ENCODE measurements at regions not wholly inside any gene's neighbourhood (a gene's known extent, or its start where the extent isn't known, plus 50 kb on each side); places are given as distances from the start of the nearest gene placed in this dataset.

- Histone ChIP-seq H3K4me1 (ENCODE audit: control insufficient read depth in 5 of 5, insufficient read depth in 5 of 5, low read length in 5 of 5) (no peaks in the 10 kb centered on the region), H3K27ac (ENCODE audit: low read depth in 1 of 2, low read length in 1 of 2) (no peak overlapping the region), H3K4me3 (no peak overlapping the region), H3K36me3 (ENCODE audit: control insufficient read depth in 4 of 4, insufficient read depth in 4 of 4, low read length in 4 of 4) (no peaks in the 10 kb centered on the region), H3K9me3 (ENCODE audit: control insufficient read depth in 4 of 4, insufficient read depth in 3 of 4, low read length in 3 of 4) (peaks cover 0 to 4% (median under 1%) of the 10 kb centered on the region in 4 donors), H3K9ac (ENCODE audit: insufficient read depth in 1 of 2, low read length in 2 of 2) (no peak overlapping the region), H3K27me3 (ENCODE audit: control insufficient read depth in 3 of 3, insufficient read depth in 3 of 3, low read length in 2 of 3) (no peaks in the 10 kb centered on the region)
- ATAC-seq (ENCODE audit: insufficient read depth, low FRiP score) (no peak), DNase-seq (peak in 1 of 3 donors; percentile 1)
- WGBS, 2 donors = 43 to 65% methylated on average over 5 of the region's 5 CpGs
- TF ChIP-seq CTCF (IDR thresholded peaks at IDR 0.05; ENCODE audit: control extremely low read depth, extremely low read depth) = no peak
Observed at GRCh38 chr10:105681051-105681450, 1040.0 kb downstream of the SORCS3 start.

GRCh38 chr10:105679781-105680180 is 1038.7 kb downstream of the SORCS3 start:
- Histone ChIP-seq H3K4me1 (ENCODE audit: control insufficient read depth in 5 of 5, insufficient read depth in 5 of 5, low read length in 5 of 5) (no peaks in the 10 kb centered on the region), H3K9ac (ENCODE audit: insufficient read depth in 1 of 2, low read length in 2 of 2) (no peak overlapping the region), H3K9me3 (ENCODE audit: control insufficient read depth in 4 of 4, insufficient read depth in 3 of 4, low read length in 3 of 4) (peaks cover 0 to 4% (median under 1%) of the 10 kb centered on the region in 4 donors), H3K27me3 (ENCODE audit: control insufficient read depth in 3 of 3, insufficient read depth in 3 of 3, low read length in 2 of 3) (no peaks in the 10 kb centered on the region), H3K27ac (ENCODE audit: low read depth in 1 of 2, low read length in 1 of 2) (no peak overlapping the region), H3K4me3 (no peak overlapping the region), H3K36me3 (ENCODE audit: control insufficient read depth in 4 of 4, insufficient read depth in 4 of 4, low read length in 4 of 4) (no peaks in the 10 kb centered on the region)
- 79 to 95% methylated on average over 1 of the region's 1 CpG for WGBS, 2 donors
- DNase-seq (no peak), ATAC-seq (ENCODE audit: insufficient read depth, low FRiP score) (no peak)
- TF ChIP-seq CTCF (IDR thresholded peaks at IDR 0.05; ENCODE audit: control extremely low read depth, extremely low read depth) = no peak

- H3K9ac ChIP-seq (ENCODE audit: insufficient read depth in 1 of 2, low read length in 2 of 2) = no peak overlapping the region
Observed at GRCh38 chr10:105675333-105675732, 1034.2 kb downstream of the SORCS3 start.

More at GRCh38 chr10:105675333-105675732, 1034.2 kb downstream of the SORCS3 start:
- 76 to 83% methylated on average over 1 of the region's 1 CpG for WGBS, 2 donors
- no peak overlapping the region for H3K4me3 ChIP-seq
- no peak overlapping the region for H3K27ac ChIP-seq (ENCODE audit: low read depth in 1 of 2, low read length in 1 of 2)
- TF ChIP-seq CTCF (IDR thresholded peaks at IDR 0.05; ENCODE audit: control extremely low read depth, extremely low read depth) = no peak
- H3K27me3 ChIP-seq (ENCODE audit: control insufficient read depth in 3 of 3, insufficient read depth in 3 of 3, low read length in 2 of 3) = no peaks in the 10 kb centered on the region
- no peak for ATAC-seq (ENCODE audit: insufficient read depth, low FRiP score)
- no peaks in the 10 kb centered on the region for H3K4me1 ChIP-seq (ENCODE audit: control insufficient read depth in 5 of 5, insufficient read depth in 5 of 5, low read length in 5 of 5)
- H3K36me3 ChIP-seq (ENCODE audit: control insufficient read depth in 4 of 4, insufficient read depth in 4 of 4, low read length in 4 of 4) = no peaks in the 10 kb centered on the region
- DNase-seq = no peak
- peaks cover 0 to 3% (median 2%) of the 10 kb centered on the region in 4 donors for H3K9me3 ChIP-seq (ENCODE audit: control insufficient read depth in 4 of 4, insufficient read depth in 3 of 4, low read length in 3 of 4)

Measured in lung (tissue), 11 donors.